ENCODE measurements at regions not wholly inside any gene's neighbourhood (a gene's known extent, or its start where the extent isn't known, plus 50 kb on each side); places are given as distances from the start of the nearest gene placed in this dataset.

DNA sequence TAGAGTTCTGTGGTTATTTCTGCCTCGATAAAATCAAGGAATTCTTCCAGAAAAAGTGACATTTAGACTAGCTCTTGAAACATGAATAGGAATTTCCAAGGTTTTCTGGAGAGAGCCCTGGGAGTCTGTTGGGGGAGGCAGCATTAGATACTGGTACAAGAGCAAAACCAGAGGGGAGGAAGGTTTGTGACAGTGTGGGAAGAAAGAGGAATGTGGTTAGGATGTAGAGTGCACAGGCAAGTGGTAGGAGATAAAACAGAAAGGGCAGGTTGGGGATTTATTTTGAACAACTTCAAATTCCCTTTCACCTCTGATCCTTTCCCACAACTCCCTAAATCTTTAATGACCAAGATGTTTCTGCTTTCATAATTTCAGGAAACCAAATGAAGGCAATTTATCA lies 588.4 kb downstream of the METTL15 start:
- TF ChIP-seq, protein P1, sequence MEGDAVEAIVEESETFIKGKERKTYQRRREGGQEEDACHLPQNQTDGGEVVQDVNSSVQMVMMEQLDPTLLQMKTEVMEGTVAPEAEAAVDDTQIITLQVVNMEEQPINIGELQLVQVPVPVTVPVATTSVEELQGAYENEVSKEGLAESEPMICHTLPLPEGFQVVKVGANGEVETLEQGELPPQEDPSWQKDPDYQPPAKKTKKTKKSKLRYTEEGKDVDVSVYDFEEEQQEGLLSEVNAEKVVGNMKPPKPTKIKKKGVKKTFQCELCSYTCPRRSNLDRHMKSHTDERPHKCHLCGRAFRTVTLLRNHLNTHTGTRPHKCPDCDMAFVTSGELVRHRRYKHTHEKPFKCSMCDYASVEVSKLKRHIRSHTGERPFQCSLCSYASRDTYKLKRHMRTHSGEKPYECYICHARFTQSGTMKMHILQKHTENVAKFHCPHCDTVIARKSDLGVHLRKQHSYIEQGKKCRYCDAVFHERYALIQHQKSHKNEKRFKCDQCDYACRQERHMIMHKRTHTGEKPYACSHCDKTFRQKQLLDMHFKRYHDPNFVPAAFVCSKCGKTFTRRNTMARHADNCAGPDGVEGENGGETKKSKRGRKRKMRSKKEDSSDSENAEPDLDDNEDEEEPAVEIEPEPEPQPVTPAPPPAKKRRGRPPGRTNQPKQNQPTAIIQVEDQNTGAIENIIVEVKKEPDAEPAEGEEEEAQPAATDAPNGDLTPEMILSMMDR (IDR thresholded peaks at IDR 0.05 in 2 of 3, conservative IDR thresholded peaks at IDR 0.05 in 1 of 3; ENCODE audit: borderline replicate concordance in 1 of 3, insufficient read depth in 1 of 3, low read depth in 2 of 3, low read length in 2 of 3): no peak
- TF ChIP-seq EZH2phosphoT487 (IDR thresholded peaks at IDR 0.05; ENCODE audit: borderline replicate concordance): no peak
- TF ChIP-seq RAD21 (IDR thresholded peaks at IDR 0.05; ENCODE audit: low read depth): no peak
- TF ChIP-seq POLR2A (IDR thresholded peaks at IDR 0.05; ENCODE audit: borderline replicate concordance, extremely low read depth, insufficient read depth, insufficient read length): no peak
- TF ChIP-seq EZH2 (IDR thresholded peaks at IDR 0.05): no peak
- TF ChIP-seq, protein P2, sequence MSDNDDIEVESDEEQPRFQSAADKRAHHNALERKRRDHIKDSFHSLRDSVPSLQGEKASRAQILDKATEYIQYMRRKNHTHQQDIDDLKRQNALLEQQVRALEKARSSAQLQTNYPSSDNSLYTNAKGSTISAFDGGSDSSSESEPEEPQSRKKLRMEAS (IDR thresholded peaks at IDR 0.05): no peak
